Stimulated activated CD4-positive, alpha-beta T cell treated with anti-CD3 and anti-CD28 coated beads, Interleukin-15, amount 100 ng/mL, for 1 hour (primary cell): ENCODE measurements at regions not wholly inside any gene's neighbourhood (a gene's known extent, or its start where the extent isn't known, plus 50 kb on each side); places are given as distances from the start of the nearest gene placed in this dataset.

Source experiments
- DNase-seq, 2 donors: peaks; one replicate each; pipeline ENCODE4 v3.0.0-alpha.2; 2020; ENCODE audit warnings: low read depth in 1 of 2, low spot score in 1 of 2

DNA sequence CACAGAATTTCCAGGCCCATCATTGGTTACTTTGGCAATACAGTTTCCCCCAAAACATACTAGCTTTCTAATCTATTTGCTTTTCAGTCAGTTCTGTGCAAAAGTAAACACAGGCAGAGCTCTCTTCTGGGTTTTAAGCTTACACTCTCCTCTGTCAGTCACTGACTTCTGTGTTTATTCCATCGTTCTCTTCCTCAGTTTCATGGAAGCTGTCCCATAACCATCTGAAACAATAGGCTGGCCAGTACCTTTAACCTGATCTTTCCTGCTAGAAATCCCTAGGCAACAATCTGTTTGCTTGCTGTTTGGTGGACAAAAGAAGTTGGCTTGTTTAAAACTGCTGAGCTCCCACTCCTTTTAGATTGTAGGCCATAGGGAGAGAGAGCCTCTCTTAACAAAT lies 431.5 kb downstream of the HACE1 start:
- no peak for DNase-seq

DNA sequence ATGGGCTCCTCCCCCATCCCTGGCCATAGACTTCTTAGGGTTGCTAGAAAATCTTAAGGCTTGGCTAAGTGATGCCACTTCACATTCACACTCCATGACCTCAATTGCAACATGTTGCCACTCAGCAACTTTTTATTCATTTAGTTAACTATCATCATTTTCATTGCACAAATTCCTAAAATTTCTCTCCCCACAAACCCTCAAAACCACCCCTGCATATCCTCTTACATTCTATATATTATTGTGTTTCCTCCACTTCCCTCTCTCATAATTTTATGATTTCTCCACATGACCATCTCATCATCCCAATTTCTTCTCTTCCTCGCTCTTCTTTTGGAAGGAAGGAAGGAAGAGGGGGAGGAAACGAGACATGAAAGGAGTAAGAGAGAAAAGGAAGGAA lies 436.0 kb downstream of the HACE1 start:
- no peak for DNase-seq

DNA sequence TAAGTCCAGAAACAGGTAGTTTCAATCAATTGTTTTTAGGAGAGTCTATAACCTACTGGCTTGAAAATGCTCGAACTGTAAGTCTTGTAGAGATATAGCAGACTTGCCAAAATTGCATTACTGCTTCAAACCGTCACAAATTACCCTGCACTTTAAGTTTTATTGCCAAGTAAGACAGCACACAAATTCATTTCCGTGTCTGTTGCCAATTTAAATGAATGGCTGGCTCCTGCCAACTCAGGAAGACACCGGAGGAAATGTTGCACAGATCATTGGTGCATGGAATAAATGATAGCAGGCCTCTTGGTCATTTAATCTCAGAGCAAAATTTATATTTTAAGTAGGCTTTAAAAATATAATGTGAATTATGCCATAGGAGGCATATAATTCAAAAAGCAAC lies 438.1 kb downstream of the HACE1 start:
- DNase-seq = no peak

DNA sequence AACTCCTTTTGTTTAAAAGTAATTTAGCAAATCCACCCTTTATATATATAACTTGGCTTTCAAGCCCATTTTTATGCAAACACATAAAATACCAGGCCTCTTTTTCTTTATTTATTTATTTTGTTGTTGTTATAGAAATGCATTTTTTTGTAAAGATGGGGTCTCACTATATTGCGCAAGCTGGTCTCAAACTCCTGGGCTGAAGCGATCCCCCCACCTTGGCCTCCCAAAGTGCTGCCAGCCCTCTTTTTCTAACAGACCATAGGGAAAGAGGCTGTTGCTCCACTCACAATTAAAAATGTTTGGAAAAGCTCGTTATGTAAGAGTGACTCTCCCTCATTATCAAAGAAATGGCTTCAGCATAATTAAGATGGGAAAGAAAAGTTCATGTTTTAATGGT lies 440.9 kb downstream of the HACE1 start:
- DNase-seq = no peak

DNA sequence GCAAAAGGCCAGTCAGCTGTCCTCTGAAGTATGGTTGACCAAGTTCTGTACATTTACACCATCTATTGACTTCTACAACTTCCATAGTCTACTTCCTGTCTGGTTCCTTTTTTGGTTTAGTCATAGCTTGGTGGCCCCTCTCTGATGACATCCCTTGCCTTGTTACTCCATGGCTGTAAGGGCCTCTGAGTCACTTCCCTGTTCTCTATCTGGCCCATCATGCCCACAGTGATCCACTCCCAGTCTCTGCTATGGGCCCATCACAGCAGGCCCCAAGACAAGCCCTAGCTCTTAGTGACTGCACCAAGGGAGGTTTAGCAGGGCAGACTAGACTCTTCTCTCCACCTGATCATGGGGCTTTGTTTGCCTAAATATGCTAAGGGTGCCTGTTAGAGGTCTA lies 441.6 kb downstream of the HACE1 start:
- no peak for DNase-seq

DNA sequence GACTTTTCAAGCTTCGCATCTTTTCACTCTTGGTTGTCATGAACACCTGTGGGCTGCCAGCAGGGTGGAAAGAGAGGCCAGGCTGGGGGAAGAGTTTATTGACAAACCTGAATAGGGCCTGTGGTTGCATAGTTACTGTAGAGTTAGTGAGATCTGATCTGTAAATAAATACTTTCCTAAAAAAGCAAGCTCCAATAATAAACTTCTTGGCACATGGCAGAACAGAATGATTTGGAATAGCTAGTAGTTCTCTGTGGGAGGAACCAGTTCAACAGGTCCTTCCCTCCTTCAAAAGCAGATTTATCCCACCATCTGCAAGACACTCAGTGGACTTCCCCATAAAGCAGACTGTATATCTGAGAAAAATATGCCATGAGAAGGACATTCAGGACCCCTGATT lies 445.0 kb downstream of the HACE1 start:
- no peak for DNase-seq

DNA sequence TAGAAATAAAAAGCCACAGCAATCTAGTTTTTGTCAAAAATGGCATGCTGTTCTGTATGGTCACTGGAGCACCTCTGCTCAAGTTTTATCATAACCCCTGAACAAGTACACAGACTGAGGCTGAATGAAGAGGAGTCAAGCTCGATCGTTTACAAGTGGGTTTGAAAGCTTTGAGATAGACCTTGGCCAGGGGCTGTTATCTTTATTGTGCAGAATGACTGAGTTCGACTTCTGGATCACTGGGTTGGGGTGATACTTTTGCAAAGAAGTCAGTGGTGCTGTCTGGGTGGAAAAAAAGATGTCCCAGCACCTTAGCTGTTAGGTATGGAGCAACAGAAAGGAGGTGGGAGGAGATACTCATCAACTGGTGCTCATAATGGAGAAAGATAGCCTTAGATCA lies 446.0 kb downstream of the HACE1 start:
- DNase-seq = no peak

DNA sequence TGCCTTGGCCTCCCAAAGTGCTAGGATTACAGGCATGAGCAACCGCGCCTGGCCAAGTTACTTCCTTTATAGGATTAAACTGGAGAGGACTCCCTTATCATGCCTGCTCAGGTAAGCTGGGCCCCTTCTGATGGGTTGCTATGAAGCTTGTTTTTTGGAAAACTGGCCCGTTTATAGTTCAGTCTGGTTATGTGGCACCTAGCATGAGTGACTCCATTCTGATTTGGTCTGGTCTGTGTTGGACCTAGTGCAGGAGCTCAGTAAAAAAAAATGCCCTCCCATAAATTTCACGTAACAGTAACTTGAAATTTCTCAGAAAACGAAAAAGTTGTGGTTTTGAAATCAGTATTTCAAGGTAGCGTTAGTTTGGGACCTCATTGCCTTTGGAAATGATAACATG lies 448.4 kb downstream of the HACE1 start:
- no peak for DNase-seq

DNA sequence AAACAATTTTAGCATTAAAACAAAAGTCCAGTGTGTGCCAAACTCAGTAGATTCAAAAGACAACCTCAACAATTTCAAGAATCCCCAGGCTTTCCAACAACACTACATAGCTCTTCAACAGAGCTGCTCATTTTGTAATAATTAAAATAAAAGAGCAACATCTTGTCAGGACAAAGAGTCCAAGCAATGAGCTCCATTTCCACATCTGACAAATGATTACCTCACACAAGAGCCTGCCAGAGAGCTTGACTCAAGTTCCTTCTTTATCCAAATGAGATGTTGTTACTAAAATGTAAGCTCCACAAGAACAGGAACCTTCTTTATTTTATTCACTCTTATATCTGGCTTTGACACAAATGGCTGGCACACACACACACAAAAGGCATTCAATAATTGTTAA lies 449.8 kb downstream of the HACE1 start:
- DNase-seq = no peak

DNA sequence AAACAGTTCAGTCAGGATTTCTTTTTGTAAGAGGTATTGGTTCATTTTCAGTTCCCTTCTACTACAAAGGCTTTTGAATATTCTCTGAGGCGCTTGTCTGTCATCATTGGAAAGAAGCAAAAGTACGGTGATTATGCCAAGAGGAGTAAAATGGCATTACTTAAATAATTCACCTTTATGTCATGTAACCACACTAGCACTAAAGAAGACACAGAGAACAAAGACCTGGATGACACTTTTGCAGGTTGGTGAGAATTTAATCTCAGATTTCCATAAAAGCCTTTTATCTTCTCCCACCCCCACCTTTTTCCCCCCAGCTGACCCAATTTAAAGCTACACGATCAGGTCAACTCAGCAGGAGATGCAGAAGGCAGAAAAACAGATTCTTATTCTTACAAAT lies 451.8 kb downstream of the HACE1 start:
- DNase-seq = no peak

DNA sequence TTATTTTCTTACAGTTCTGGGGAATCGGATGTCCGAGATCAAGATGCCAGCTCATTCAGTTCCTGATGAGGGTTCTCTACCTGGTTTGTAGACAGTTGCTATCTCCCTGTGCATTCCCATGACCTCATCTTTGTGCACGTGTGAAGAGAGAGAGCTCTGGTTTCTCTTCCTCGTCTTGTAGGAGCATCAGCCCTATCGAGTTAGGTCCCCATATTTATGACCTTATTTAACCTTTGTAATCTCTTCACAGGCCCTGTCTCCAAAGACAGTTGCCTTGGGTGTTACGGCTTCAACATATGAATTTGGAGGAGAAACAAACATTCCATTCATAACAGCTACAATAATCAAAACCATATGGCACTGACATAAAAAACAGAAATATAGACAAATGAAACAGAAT lies 455.3 kb downstream of the HACE1 start:
- no peak for DNase-seq

DNA sequence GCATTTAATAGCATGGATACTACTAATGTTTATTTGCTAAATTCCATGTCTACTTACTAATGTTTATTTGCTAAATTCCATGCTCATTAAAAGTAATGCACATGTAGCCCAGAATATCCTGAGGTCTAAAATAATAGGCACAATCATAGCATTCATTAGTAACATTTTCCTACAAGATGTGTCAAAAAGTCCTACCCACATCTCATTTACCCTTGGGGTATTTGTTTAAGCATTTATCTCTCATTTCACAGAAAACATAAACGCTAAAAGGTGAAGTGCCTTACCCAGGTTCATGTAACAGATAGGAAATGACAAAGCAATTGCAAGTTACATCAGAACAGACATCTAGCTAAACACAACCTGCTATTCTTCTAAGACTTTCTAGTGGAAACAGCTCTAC lies 457.1 kb downstream of the HACE1 start:
- no peak for DNase-seq

DNA sequence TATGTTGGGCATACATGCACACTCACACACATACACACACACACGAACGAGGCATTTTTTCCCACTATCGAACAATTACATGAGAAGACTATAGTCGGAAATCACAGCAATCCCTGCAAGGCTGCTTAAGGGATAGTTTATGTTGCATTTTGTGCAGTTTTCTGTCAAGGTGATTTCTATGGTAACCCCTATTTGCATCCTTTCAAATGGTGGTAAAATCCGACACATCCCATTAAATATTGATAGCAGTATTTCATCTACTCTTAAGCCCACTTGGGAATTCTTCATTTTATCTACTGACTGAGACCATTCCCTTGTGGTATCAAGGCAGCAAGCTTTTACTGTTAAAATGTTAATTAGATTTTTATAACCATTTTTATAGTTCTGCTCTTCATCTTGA lies 457.8 kb downstream of the HACE1 start:
- no peak for DNase-seq

DNA sequence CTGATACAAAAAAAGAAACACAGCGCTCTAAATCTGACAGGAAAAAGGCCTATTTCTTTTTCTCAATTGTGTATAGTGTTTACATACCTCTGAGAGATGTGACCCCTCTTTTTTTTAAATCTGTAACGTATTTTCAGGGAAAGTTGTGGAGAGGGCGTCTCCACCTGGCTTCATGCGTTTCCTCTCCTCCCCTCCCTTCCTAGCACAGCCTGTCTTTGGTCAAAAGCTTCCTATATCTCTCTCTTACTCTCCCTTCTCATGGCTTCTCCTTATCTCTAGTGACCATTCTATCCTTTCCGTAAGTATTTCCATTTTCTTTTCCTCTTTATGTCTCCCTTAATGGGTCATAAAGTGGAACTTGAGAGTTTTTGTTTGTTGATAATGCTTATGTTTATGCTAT lies 458.9 kb downstream of the HACE1 start:
- DNase-seq = no peak

DNA sequence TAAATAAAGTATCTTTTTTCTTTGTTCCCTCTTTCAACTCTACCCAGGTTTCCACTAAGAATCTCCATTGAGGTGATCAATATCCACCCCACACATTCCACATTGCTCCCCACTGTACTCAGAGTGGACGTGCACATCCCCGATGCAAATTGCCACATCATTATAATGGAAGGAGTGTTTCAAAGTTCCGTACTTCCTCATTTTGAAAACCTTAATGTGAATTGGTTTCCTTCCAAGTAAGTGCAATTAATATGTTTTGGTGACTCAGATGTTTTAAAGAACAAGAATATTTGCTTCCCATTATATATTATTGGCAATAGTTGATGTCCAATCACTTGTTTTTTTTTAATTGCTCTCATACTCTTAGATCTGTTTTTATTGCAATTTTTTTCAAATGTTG lies 463.6 kb downstream of the HACE1 start:
- DNase-seq = no peak

DNA sequence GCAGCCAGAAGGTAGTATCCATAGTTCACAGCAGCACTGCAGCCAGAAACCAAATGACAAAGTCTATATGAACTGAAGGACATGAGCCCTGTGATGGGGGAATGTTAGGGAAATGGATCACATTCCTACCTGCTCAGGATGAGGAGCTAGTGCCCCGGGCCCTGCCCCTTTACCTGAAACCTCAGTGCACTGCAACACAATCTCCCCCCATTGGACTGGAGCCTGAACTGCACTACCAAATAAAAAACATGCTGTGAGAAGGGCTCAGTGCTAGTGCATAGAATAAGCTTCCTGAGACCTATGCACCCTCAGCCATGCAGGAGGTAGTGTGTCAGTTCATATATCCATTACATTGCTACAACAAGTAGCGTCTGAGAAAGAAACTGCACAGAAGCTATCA lies 477.8 kb downstream of the HACE1 start:
- no peak for DNase-seq

DNA sequence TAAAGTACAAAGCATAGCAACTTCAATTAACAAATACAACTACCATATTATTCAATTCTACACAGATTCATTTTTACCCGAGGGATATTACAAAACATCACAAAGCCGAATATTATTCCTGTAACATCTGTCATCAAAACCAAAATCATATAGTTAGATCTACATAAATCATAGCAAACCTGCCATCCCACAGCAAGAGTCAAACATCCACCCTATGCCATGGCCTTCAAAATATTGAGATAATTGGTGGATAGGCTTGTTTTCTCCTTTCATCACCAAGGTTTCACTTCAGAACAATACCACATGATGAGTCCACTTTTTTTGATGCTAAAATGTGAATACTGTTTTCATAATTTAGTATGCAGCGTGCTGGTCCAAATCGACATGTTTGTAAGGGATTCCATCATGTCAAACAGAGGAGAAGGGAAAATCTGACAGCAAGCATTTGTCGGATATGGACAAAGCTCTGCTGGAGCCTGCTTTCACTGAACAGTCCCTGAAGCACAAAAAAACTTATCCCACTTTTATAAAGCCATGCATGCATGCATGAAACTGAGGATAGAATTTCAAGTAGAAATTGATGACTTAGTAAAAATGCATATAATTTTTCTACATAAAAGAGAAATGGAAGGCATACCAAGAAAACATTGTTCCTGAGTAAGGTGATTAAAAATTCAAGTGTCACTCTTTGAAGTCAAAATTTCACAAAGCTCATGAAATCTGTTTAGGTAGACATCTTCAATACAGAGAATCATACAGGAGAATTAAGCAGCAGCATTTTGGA lies 494.1 kb downstream of the HACE1 start:
- DNase-seq = no peak

DNA sequence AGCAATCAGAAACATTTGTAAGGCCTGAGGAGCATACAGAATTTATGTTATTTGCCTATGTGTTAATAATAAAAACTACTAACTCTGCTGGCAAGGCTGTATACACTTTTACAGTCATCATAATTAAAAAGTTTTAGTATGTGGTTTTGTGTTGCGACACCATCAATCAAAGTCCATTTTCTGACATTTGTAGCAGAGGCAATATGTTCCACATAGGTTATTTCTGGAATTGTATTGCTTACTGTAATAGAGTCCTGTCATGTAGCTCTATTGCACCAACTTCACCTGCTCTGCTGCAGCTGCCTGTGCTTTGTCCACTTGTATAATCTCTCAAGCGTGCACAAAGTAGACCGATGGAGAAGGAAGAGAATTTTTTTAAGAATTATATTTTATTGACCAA lies 501.8 kb downstream of the HACE1 start:
- DNase-seq = no peak

DNA sequence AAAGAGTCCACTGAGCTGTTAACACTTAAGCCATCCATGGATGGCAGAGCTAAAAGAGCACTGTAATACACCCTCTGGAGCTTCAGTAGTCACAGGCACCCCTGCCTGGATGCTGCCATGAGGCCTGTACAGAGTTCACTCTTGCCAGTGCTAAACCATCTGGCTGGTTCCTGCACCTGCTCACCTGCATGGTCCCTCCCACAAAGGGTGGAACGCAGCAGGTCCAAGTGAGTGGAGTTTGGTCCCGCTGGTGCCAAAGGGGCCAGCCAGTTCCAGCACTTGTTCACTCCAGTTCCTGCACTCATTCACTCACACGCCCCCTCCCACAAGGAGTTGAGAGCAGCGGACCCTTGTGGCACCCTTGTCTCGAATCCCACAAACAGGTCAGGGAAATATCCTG lies 503.5 kb downstream of the HACE1 start:
- no peak for DNase-seq

DNA sequence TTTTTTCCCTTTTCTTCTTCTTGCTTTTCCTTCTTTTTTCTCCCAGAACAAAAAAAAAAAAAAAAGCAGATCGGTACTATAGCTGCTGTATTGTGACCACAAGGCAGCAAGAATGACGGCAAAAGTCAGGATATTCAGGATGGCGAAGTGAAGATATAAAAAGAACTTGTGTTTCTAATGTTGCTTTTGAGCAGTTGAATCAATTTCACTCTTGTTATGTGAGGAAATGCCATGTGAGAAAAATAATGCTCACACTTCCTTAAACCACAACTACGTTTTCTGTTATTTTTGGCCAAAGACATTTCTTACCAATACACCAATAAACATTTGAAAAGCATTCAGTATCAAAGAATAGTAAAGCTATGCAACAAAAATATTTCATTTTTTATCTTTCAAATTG lies 510.5 kb downstream of the HACE1 start:
- no peak for DNase-seq

DNA sequence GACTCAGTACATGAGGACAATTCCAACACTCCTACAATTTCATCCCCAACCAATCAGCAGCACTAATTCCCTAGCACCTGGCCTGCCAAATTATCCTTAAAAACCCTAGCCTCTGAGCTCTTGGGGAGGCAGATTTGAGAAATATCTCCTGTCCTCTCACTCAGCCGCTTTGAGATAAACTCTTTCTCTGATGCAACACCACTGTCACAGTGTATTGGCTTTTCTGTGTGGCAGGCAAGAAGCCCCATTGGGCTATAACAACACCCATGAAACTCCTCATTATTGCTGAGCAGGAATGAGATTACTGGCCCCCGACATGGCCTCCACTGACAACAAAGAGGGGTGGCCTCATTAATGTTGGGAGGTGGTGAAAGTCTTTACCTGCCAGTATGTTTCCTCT lies 515.5 kb downstream of the HACE1 start:
- no peak for DNase-seq

DNA sequence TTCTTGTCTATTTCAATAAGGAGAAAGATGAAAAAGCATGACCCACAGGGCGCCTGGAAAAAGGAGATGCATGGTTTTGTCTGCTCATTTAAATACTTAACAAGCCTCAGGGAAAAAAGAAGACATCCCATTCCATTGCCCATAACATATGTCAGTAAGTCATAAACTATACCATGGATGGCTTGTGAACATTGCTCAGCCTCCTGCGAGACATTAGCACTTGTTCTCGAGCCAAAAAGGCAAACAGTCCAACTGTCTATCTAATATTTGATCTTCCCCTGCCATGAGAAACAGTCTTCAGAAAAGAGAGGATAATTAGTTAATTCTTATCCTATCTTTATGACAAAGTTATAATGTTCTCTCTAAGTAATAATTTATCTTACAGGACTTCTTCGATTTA lies 527.4 kb downstream of the HACE1 start:
- DNase-seq = no peak

DNA sequence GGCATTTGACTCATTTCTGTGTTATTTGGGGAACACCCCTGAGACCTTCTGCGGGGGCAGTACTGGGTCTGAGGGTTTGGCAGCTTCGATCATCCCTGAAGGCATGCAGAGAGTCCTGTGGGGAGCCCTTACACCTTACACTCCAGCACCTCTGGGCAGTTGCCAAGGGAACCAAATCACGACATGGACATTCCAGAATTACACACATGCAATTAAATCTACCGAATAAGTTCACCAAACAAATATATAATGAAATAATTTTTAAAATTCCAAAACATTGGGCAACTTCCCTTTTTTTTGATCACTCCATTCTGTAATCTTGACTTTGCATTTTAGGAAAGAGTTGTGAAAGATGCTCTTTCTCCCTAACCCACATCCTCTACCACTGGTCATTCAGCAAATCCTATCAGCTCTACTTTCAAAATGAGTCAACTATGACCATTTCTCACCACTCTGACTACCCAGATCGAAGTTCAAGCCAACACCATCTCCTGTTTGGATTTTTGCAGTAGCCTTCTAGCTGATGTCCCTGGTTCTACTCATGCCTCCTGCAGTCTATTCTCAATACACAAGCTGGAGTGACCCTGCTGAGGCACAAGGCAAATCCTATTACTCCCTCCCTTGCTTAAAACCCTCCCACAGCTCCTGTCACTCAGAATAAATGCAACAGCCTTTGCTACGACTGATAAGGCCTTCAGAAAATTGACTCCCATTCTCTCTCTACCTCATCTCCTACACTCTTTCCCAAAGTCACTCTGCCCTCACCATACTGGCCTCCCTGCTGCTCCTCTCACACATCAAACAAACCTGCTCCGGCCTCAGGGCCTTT lies 533.3 kb downstream of the HACE1 start:
- DNase-seq = no peak
